MCF 10A (cell line): ENCODE measurements at regions not wholly inside any gene's neighbourhood (a gene's known extent, or its start where the extent isn't known, plus 50 kb on each side); places are given as distances from the start of the nearest gene placed in this dataset.
"Not testable (repeated sequence)": the region's sequence is repeated elsewhere in the genome, so short reads cannot be mapped to it uniquely, and the experiment has no call there.

Experiments used
- BruUV-seq: library from RNA; stranded (reverse); fragments of 400-500 nt; replicated peaks from 2 replicates; lab custom pipeline; 2021; lab: Mats Ljungman, UMichigan
- CTCF ChIA-PET: fragments of 300-600 bp; sonication (Branson Sonifier 250); formaldehyde crosslinking; extraction: SDS; loops from one replicate; lab custom pipeline; 2021; ENCODE audit warnings: antibody characterized with exemption, inconsistent platforms; lab: Yijun Ruan, JAX
- POLR2A ChIA-PET: fragments of 300-600, 350-650 bp; sonication (Branson Sonifier 250); formaldehyde crosslinking; extraction: SDS; loops from one replicate; lab custom pipeline; 2020; ENCODE audit warnings: antibody characterized with exemption, inconsistent platforms; lab: Yijun Ruan, JAX
- DNase-seq: peaks from one replicate; pipeline ENCODE4 v3.0.0-alpha.2; 2018; ENCODE audit not compliant: unreplicated experiment
- H3K27ac Mint-ChIP-seq: one replicate; pipeline ENCODE4 v1.8.0; 2022; ENCODE audit warnings: mild to moderate bottlenecking, low read depth, mixed read lengths; ENCODE audit not compliant: unreplicated experiment
- H3K27me3 Mint-ChIP-seq: one replicate; pipeline ENCODE4 v1.8.0; 2022; ENCODE audit warnings: mixed read lengths; ENCODE audit not compliant: insufficient read depth, unreplicated experiment
- H3K36me3 Mint-ChIP-seq: one replicate; pipeline ENCODE4 v1.8.0; 2022; ENCODE audit warnings: mild to moderate bottlenecking, moderate library complexity, mixed read lengths; ENCODE audit not compliant: insufficient read depth, unreplicated experiment
- H3K4me1 Mint-ChIP-seq: one replicate; pipeline ENCODE4 v1.8.0; 2022; ENCODE audit warnings: mixed read lengths; ENCODE audit not compliant: insufficient read depth, unreplicated experiment
- H3K4me3 Mint-ChIP-seq: one replicate; pipeline ENCODE4 v1.8.0; 2022; ENCODE audit warnings: mild to moderate bottlenecking, moderate library complexity, mixed read lengths; ENCODE audit not compliant: unreplicated experiment
- H3K9me3 Mint-ChIP-seq: one replicate; pipeline ENCODE4 v1.8.0; 2022; ENCODE audit warnings: mixed read lengths; ENCODE audit not compliant: unreplicated experiment
- intact Hi-C: fragments of 100-400 bp; cut with micrococcal nuclease; formaldehyde crosslinking; loops from 2 replicates; pipeline ENCODE4 v1.14.1; 2022

DNA sequence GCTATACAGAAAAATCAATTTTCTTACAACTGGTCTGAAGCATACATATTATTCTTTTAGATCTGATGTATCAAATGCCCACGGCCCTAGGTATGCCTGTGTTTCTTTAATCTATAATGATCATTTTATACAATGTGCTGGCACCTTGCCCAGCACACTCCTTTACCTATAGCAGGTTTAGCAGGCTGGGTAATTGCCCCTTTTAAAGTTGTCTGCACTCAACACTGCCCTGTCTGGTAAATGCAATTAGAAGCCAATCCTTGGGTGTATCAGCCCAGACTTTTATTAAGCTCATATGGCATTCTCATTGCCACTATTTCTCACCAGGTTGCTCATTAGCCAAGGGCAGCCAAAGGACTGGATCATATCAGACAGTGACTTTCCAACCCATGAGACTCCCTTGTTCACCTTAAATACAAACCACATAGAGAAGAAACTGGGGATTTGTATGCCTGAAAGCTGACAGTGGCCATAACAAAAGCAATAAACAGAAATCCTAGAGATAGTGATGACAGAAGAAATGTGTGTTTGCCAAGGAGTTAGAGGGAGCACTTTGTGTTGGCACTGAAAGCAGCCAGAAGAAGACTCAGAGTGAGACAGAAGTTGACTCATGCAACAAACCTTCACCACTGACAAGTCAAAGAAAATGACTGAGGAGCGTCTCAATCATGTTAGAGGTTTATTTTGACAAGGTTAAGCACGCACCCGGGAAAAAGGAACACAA, 334.2 kb downstream of the SPATA31A7 start:
- BruUV-seq, H3K27me3 Mint-ChIP-seq, intact Hi-C loops, H3K4me1 Mint-ChIP-seq, POLR2A ChIA-PET, H3K9me3 Mint-ChIP-seq, H3K36me3 Mint-ChIP-seq, CTCF ChIA-PET: not testable (repeated sequence)
- DNase-seq = peak; percentile 68
- Mint-ChIP-seq H3K27ac (peak overlapping the region; percentile 22), H3K4me3 (peak overlapping the region; percentile 25)

DNA sequence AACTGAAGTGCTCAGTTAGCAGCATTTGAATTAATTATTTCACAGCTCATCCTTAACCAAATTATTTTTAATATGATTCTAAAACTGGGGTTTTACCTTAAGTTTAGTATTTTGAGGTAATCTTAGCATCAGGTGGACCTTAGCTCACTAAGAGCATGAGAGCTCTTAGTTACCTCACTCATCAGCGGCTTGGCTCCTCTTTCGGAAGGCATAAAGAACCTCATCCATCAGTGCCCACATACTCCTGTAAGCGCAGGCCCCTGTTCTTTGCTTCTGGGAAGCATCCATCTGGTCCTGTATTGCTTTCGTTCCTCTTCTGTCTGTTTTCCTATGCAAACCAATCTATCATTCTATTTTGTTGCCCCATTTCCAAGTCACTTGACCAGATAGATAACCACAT, 335.8 kb downstream of the SPATA31A7 start:
- POLR2A ChIA-PET, H3K4me1 Mint-ChIP-seq, H3K27me3 Mint-ChIP-seq, intact Hi-C loops, H3K27ac Mint-ChIP-seq, CTCF ChIA-PET, H3K9me3 Mint-ChIP-seq, H3K4me3 Mint-ChIP-seq, BruUV-seq, DNase-seq, H3K36me3 Mint-ChIP-seq: not testable (repeated sequence)

DNA sequence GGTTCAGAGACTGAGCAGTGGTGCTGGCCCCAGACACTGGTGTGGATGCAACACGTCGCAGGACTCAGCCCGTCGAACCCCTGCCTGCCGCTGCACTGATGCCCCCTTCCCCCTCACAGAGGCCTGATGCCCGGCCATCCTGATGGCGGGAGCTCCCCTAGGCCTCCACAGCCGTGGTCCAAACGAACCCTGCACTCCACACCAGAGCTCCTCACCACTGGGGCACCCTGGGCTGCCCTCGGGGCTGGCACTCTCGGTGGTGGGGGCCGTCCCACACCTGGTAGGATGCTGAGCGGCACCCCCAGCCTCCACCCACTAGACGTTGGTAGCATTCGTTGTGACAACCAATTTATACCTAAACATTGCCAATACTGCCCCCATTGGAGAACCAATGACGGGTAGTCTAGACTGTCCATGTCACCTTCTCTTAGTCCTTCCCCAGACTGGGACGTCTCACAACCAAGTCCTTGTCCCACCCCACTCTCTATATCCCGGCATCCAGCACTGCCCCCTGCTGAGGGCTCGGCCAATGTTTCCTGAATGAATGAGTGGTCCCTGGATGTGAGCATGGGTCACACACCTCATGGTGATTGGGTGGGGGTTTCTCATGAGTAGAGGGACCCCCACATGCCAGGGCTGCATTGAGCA, 360.4 kb downstream of the SPATA31A7 start:
- POLR2A ChIA-PET, H3K27me3 Mint-ChIP-seq, DNase-seq, CTCF ChIA-PET, H3K27ac Mint-ChIP-seq, intact Hi-C loops, H3K4me1 Mint-ChIP-seq, BruUV-seq, H3K36me3 Mint-ChIP-seq, H3K4me3 Mint-ChIP-seq, H3K9me3 Mint-ChIP-seq: not testable (repeated sequence)

DNA sequence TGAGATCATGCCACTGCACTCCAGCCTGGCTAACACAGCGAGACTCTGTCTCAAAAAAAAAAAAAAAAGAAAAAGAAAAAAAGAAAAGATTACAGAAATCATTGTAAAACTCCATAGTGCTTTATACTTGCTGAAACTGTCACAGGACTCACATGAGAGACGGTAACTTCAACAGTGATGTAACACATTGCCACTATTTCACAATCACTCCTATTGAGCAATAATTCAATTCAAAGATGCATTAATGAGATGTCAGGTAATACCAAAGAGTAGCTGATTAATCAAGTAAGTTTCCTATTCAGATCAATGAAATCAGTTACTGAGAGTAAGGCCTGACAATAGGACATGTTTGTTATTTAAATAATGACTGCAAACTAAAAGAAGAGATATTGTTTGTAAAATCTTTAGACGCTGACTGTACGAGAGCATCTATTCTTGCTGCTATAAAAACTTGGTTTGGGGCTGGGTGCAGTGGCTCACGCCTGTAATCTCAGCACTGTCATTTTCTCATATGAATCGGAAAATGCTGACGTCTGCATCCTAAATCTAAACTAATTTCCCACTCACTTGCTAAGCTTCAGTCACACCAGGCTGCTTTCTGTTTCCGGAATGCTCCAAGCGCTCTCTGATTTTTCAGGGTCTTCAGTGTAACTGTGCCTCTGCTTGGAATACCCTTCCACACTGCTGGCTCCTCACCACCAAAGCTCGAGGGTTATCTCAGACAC, 381.7 kb downstream of the SPATA31A7 start:
- intact Hi-C loops, H3K4me3 Mint-ChIP-seq, DNase-seq: not testable (repeated sequence)

DNA sequence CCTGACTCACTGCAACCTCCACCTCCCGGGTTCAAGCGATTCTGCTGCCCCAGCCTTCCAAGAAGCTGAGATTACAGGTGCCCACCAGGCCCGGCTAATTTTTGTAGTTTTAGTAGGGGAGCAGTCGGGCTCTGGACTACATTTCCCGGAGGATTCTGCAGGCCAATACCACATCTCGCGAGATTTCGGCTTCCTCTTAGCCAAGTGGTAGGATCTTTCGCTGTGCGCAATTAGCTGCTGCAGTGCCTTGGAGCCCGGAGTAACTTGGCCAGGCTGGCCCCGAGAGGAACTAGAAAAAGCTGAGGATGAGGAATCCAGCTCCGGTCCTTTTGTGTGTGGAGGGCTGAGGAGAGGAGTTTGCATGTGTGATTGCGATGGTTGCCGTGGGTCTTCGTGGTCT, 382.5 kb downstream of the SPATA31A7 start:
- DNase-seq, intact Hi-C loops, H3K4me3 Mint-ChIP-seq, BruUV-seq, H3K27ac Mint-ChIP-seq, H3K27me3 Mint-ChIP-seq, POLR2A ChIA-PET, H3K4me1 Mint-ChIP-seq, CTCF ChIA-PET, H3K36me3 Mint-ChIP-seq, H3K9me3 Mint-ChIP-seq: not testable (repeated sequence)

More for the DNA sequence above, 381.7 kb downstream of the SPATA31A7 start:
- H3K9me3 Mint-ChIP-seq, BruUV-seq, H3K27ac Mint-ChIP-seq, H3K36me3 Mint-ChIP-seq, CTCF ChIA-PET, H3K27me3 Mint-ChIP-seq, POLR2A ChIA-PET, H3K4me1 Mint-ChIP-seq: not testable (repeated sequence)

DNA sequence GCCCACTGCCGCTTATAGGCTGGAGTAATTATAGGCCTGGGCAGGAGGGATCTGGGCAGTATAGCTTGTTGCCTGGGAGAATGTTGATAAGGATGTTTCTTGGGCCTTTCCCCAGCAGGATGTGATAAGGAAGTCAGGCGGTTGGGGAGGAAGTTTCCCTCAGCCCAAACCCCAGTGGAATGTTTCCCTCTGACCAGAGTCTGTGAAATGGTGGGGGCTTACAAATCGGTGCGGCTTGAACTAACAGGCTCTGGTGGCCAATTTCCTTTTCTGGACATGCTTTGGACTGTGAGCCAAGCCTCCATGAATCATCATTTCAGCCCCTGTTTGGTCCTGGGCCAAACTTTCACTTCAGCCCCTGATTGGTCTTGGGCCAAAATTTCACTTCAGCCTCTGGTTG, 383.6 kb downstream of the SPATA31A7 start:
- H3K9me3 Mint-ChIP-seq, CTCF ChIA-PET, H3K4me1 Mint-ChIP-seq, H3K27me3 Mint-ChIP-seq, H3K36me3 Mint-ChIP-seq, POLR2A ChIA-PET, BruUV-seq, H3K27ac Mint-ChIP-seq, intact Hi-C loops, DNase-seq, H3K4me3 Mint-ChIP-seq: not testable (repeated sequence)
